ENCODE measurements at regions not wholly inside any gene's neighbourhood (a gene's known extent, or its start where the extent isn't known, plus 50 kb on each side); places are given as distances from the start of the nearest gene placed in this dataset.

- H3K27me3 Mint-ChIP-seq = peaks cover 12% of the 10 kb centered on the region
- no peak overlapping the region for H3K4me3 Mint-ChIP-seq
- H3K27ac Mint-ChIP-seq = no peak overlapping the region
- peaks cover 23% of the 10 kb centered on the region for H3K4me1 Mint-ChIP-seq
- no peaks in the 10 kb centered on the region for H3K36me3 Mint-ChIP-seq
- no peaks in the 10 kb centered on the region for H3K9me3 Mint-ChIP-seq
- no peak for DNase-seq
Measured at GRCh38 chr6:151721146-151721545, 86.3 kb upstream of the ESR1 start.

GRCh38 chr6:151721671-151722070 lies 85.8 kb upstream of the ESR1 start:
- H3K4me1 Mint-ChIP-seq = peaks cover 23% of the 10 kb centered on the region
- H3K27me3 Mint-ChIP-seq = peaks cover 12% of the 10 kb centered on the region
- DNase-seq = no peak
- H3K36me3 Mint-ChIP-seq = no peaks in the 10 kb centered on the region
- H3K4me3 Mint-ChIP-seq = no peak overlapping the region
- no peaks in the 10 kb centered on the region for H3K9me3 Mint-ChIP-seq
- H3K27ac Mint-ChIP-seq = no peak overlapping the region

- Mint-ChIP-seq H3K4me1 (peaks cover 23% of the 10 kb centered on the region), H3K4me3 (no peak overlapping the region), H3K27ac (no peak overlapping the region), H3K36me3 (no peaks in the 10 kb centered on the region), H3K9me3 (no peaks in the 10 kb centered on the region), H3K27me3 (peaks cover 12% of the 10 kb centered on the region)
- DNase-seq = no peak
Measured at GRCh38 chr6:151722342-151722741, 85.1 kb upstream of the ESR1 start.

- no peaks in the 10 kb centered on the region for H3K36me3 Mint-ChIP-seq
- peaks cover 23% of the 10 kb centered on the region for H3K4me1 Mint-ChIP-seq
- no peak overlapping the region for H3K4me3 Mint-ChIP-seq
- H3K9me3 Mint-ChIP-seq = no peaks in the 10 kb centered on the region
- peak; percentile 52 for DNase-seq
- H3K27me3 Mint-ChIP-seq = peaks cover 12% of the 10 kb centered on the region
- H3K27ac Mint-ChIP-seq = peak overlapping the region; percentile 67
Measured at GRCh38 chr6:151723152-151723551, 84.3 kb upstream of the ESR1 start.

GRCh38 chr6:151729829-151730495 lies 77.5 kb upstream of the ESR1 start:
- Mint-ChIP-seq H3K4me1 (peaks cover 5% of the 10 kb centered on the region), H3K27me3 (peaks cover 6% of the 10 kb centered on the region), H3K4me3 (no peak overlapping the region), H3K36me3 (no peaks in the 10 kb centered on the region), H3K9me3 (peaks cover 3% of the 10 kb centered on the region), H3K27ac (no peak overlapping the region)
- DNase-seq = no peak

GRCh38 chr6:151730496-151730870 lies 77.0 kb upstream of the ESR1 start:
- DNase-seq = no peak
- Mint-ChIP-seq H3K9me3 (peaks cover 3% of the 10 kb centered on the region), H3K36me3 (no peaks in the 10 kb centered on the region), H3K27ac (no peak overlapping the region), H3K4me3 (no peak overlapping the region), H3K4me1 (peaks cover 4% of the 10 kb centered on the region), H3K27me3 (peaks cover 4% of the 10 kb centered on the region)

- Mint-ChIP-seq H3K9me3 (peaks cover 3% of the 10 kb centered on the region), H3K4me3 (no peak overlapping the region), H3K27me3 (peaks cover 4% of the 10 kb centered on the region), H3K36me3 (no peaks in the 10 kb centered on the region), H3K27ac (no peak overlapping the region), H3K4me1 (no peaks in the 10 kb centered on the region)
- DNase-seq = no peak
Measured at GRCh38 chr6:151731313-151731712, 76.2 kb upstream of the ESR1 start.

- no peaks in the 10 kb centered on the region for H3K36me3 Mint-ChIP-seq
- no peaks in the 10 kb centered on the region for H3K4me1 Mint-ChIP-seq
- H3K9me3 Mint-ChIP-seq = no peaks in the 10 kb centered on the region
- H3K4me3 Mint-ChIP-seq = no peak overlapping the region
- DNase-seq = no peak
- H3K27me3 Mint-ChIP-seq = no peaks in the 10 kb centered on the region
- H3K27ac Mint-ChIP-seq = no peak overlapping the region
Measured at GRCh38 chr6:151733680-151734320, 73.7 kb upstream of the ESR1 start.

- peaks cover 4% of the 10 kb centered on the region for H3K27me3 Mint-ChIP-seq
- no peak for DNase-seq
- H3K9me3 Mint-ChIP-seq = no peaks in the 10 kb centered on the region
- H3K4me1 Mint-ChIP-seq = no peaks in the 10 kb centered on the region
- H3K4me3 Mint-ChIP-seq = no peak overlapping the region
- H3K36me3 Mint-ChIP-seq = no peaks in the 10 kb centered on the region
- H3K27ac Mint-ChIP-seq = no peak overlapping the region
Measured at GRCh38 chr6:151738267-151738666, 69.2 kb upstream of the ESR1 start.

- H3K36me3 Mint-ChIP-seq = no peaks in the 10 kb centered on the region
Measured at GRCh38 chr6:151738960-151739359, 68.5 kb upstream of the ESR1 start.

GRCh38 chr6:151740820-151741219 lies 66.7 kb upstream of the ESR1 start:
- H3K4me1 Mint-ChIP-seq = peaks cover 2% of the 10 kb centered on the region
- peaks cover 10% of the 10 kb centered on the region for H3K27me3 Mint-ChIP-seq
- no peaks in the 10 kb centered on the region for H3K36me3 Mint-ChIP-seq
- no peak overlapping the region for H3K27ac Mint-ChIP-seq
- DNase-seq = no peak
- H3K9me3 Mint-ChIP-seq = peaks cover 2% of the 10 kb centered on the region
- no peak overlapping the region for H3K4me3 Mint-ChIP-seq

More at GRCh38 chr6:151738960-151739359, 68.5 kb upstream of the ESR1 start:
- Mint-ChIP-seq H3K4me3 (no peak overlapping the region), H3K27ac (no peak overlapping the region), H3K9me3 (no peaks in the 10 kb centered on the region), H3K4me1 (no peaks in the 10 kb centered on the region), H3K27me3 (peaks cover 4% of the 10 kb centered on the region)
- DNase-seq = no peak

- Mint-ChIP-seq H3K27me3 (peaks cover 9% of the 10 kb centered on the region), H3K27ac (no peak overlapping the region), H3K4me3 (no peak overlapping the region), H3K9me3 (peaks cover 5% of the 10 kb centered on the region), H3K36me3 (no peaks in the 10 kb centered on the region), H3K4me1 (peaks cover 2% of the 10 kb centered on the region)
- DNase-seq = no peak
Measured at GRCh38 chr6:151747896-151748295, 59.6 kb upstream of the ESR1 start.

- Mint-ChIP-seq H3K4me1 (peaks cover 2% of the 10 kb centered on the region), H3K27me3 (peaks cover 9% of the 10 kb centered on the region), H3K27ac (no peak overlapping the region), H3K9me3 (peaks cover 5% of the 10 kb centered on the region), H3K36me3 (no peaks in the 10 kb centered on the region), H3K4me3 (no peak overlapping the region)
- no peak for DNase-seq
Measured at GRCh38 chr6:151749341-151749740, 58.1 kb upstream of the ESR1 start.

GRCh38 chr6:151753581-151753980 lies 53.9 kb upstream of the ESR1 start:
- H3K27me3 Mint-ChIP-seq = peaks cover 7% of the 10 kb centered on the region
- DNase-seq = no peak
- H3K27ac Mint-ChIP-seq = no peak overlapping the region
- no peaks in the 10 kb centered on the region for H3K9me3 Mint-ChIP-seq
- no peak overlapping the region for H3K4me3 Mint-ChIP-seq
- peaks cover 17% of the 10 kb centered on the region for H3K4me1 Mint-ChIP-seq
- H3K36me3 Mint-ChIP-seq = peaks cover 5% of the 10 kb centered on the region

- Mint-ChIP-seq H3K4me3 (peak overlapping the region; percentile 15), H3K27ac (peak overlapping the region; percentile 90), H3K4me1 (peaks cover 21% of the 10 kb centered on the region), H3K9me3 (peaks cover 2% of the 10 kb centered on the region), H3K27me3 (peaks cover 7% of the 10 kb centered on the region), H3K36me3 (peaks cover 9% of the 10 kb centered on the region)
- DNase-seq = peak; percentile 35
Measured at GRCh38 chr6:151757506-151757955, 50.0 kb upstream of the ESR1 start.

All from activated naive CD8-positive, alpha-beta T cell treated with anti-CD3 and anti-CD28 coated beads for 36 hours (primary cell).